CD4-positive, alpha-beta T cell (primary cell): ENCODE measurements at regions not wholly inside any gene's neighbourhood (a gene's known extent, or its start where the extent isn't known, plus 50 kb on each side); places are given as distances from the start of the nearest gene placed in this dataset.

Experiments used
- ATAC-seq: fragments of 200-7000 bp; cut with Tn5 transposase; one replicate; pipeline ENCODE4 v1.10.0; 2022; ENCODE audit warnings: mild to moderate bottlenecking; ENCODE audit not compliant: poor library complexity
- CTCF ChIA-PET: fragments of 350-600 bp; sonication (Branson Sonifier 250); formaldehyde crosslinking; loops from one replicate; lab custom pipeline; 2021; ENCODE audit warnings: antibody characterized with exemption, inconsistent platforms; lab: Charles Lee
- POLR2A ChIA-PET: fragments of 350-600 bp; sonication (Branson Sonifier 250); formaldehyde crosslinking; loops from one replicate; lab custom pipeline; 2021; ENCODE audit warnings: antibody characterized with exemption, inconsistent platforms; lab: Charles Lee
- DNase-seq, 14 experiments: peaks; one replicate each; pipeline ENCODE4 v3.0.0-alpha.2; 2013 to 2020; ENCODE audit warnings: mixed read lengths in 2 of 14
- H3K27ac ChIP-seq, 2 donors: one replicate each; pipeline versions ENCODE4 v1.5.1 to v1.7.0; 2013; ENCODE audit warnings: low read length in 2 of 2, low read depth in 1 of 2, mild to moderate bottlenecking in 1 of 2
- H3K27me3 ChIP-seq, 2 experiments: 1 replicate in 1 of 2; 2 replicates in 1 of 2; pipeline versions ENCODE4 v1.6.1 to v1.7.0; 2013; ENCODE audit warnings: low read length in 2 of 2, control low read depth in 1 of 2, mild to moderate bottlenecking in 1 of 2, moderate library complexity in 1 of 2; ENCODE audit not compliant: insufficient read depth in 2 of 2, control insufficient read depth in 1 of 2
- H3K36me3 ChIP-seq: one replicate; pipeline ENCODE4 v1.6.1; 2013; ENCODE audit warnings: low read length, control low read depth; ENCODE audit not compliant: insufficient read depth
- H3K4me1 ChIP-seq: one replicate; pipeline ENCODE4 v1.6.1; 2013; ENCODE audit warnings: low read length, control low read depth; ENCODE audit not compliant: insufficient read depth
- H3K4me3 ChIP-seq: one replicate; pipeline ENCODE4 v1.5.1; 2013; ENCODE audit warnings: mild to moderate bottlenecking, low read length, moderate library complexity
- H3K9me3 ChIP-seq, 2 experiments: 1 replicate in 1 of 2; 2 replicates in 1 of 2; pipeline versions ENCODE4 v1.6.1 to v1.7.0; 2013; ENCODE audit warnings: low read length in 2 of 2, mild to moderate bottlenecking in 2 of 2, control low read depth in 1 of 2, moderate library complexity in 1 of 2; ENCODE audit not compliant: control insufficient read depth in 1 of 2, insufficient read depth in 1 of 2
- H3K27ac Mint-ChIP-seq: one replicate; pipeline ENCODE4 v1.8.0; 2020; ENCODE audit warnings: mixed read lengths
- H3K27me3 Mint-ChIP-seq: one replicate; pipeline ENCODE4 v1.8.0; 2021; ENCODE audit warnings: mixed read lengths
- H3K36me3 Mint-ChIP-seq: one replicate; pipeline ENCODE4 v1.8.0; 2021; ENCODE audit warnings: low read depth, mixed read lengths
- H3K4me1 Mint-ChIP-seq: one replicate; pipeline ENCODE4 v1.8.0; 2021; ENCODE audit warnings: low read depth, mixed read lengths
- H3K4me3 Mint-ChIP-seq: one replicate; pipeline ENCODE4 v1.8.0; 2020; ENCODE audit warnings: mild to moderate bottlenecking, mixed read lengths
- H3K9me3 Mint-ChIP-seq: one replicate; pipeline ENCODE4 v1.8.0; 2020; ENCODE audit warnings: mixed read lengths
- intact Hi-C, 2 experiments: fragments of 100-400 bp; cut with DNase I in 1 of 2; cut with micrococcal nuclease in 1 of 2; formaldehyde crosslinking; loops; one replicate each; pipeline versions ENCODE4 v1.15.1 to v1.9.0; 2023 to 2025; cut with DNase I, micrococcal nuclease
- TF ChIP-seq, protein P1 (sequence below): fragments of 200-600 bp; IDR thresholded peaks from one replicate; pipeline ENCODE4 v1.8.0; 2022; ENCODE audit warnings: antibody characterized with exemption, mild to moderate bottlenecking

DNA sequence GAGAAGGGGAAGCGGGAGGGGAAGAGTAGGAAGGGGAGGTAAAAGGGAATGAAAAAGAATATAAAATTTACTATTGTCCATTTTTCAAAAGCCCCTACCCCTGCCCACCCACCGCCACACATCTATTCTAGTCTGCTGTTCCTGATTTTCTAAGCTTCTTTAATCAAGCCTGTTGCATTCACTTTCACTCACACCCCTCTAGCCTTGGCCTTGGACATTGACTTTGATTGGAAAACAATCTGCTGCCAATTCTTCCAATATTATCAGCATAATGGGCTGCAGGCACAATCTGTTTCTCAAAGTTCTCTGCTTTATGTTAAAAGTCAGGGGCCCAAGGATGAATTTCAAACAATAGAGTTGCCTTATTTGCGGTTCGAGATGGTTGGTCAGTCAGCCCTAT lies 281.2 kb downstream of the SETD4 start:
- Mint-ChIP-seq H3K9me3 (no peaks in the 10 kb centered on the region), H3K36me3 (no peaks in the 10 kb centered on the region), H3K27ac (no peak overlapping the region), H3K4me3 (no peak overlapping the region), H3K4me1 (no peaks in the 10 kb centered on the region), H3K27me3 (peaks cover 23% of the 10 kb centered on the region)
- ChIA-PET CTCF (no interaction called here), POLR2A (no interaction called here)
- no peak for DNase-seq
- TF ChIP-seq, protein P1, sequence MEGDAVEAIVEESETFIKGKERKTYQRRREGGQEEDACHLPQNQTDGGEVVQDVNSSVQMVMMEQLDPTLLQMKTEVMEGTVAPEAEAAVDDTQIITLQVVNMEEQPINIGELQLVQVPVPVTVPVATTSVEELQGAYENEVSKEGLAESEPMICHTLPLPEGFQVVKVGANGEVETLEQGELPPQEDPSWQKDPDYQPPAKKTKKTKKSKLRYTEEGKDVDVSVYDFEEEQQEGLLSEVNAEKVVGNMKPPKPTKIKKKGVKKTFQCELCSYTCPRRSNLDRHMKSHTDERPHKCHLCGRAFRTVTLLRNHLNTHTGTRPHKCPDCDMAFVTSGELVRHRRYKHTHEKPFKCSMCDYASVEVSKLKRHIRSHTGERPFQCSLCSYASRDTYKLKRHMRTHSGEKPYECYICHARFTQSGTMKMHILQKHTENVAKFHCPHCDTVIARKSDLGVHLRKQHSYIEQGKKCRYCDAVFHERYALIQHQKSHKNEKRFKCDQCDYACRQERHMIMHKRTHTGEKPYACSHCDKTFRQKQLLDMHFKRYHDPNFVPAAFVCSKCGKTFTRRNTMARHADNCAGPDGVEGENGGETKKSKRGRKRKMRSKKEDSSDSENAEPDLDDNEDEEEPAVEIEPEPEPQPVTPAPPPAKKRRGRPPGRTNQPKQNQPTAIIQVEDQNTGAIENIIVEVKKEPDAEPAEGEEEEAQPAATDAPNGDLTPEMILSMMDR: no peak
- H3K36me3 ChIP-seq: no peaks in the 10 kb centered on the region
- no peak for ATAC-seq
- no peaks in the 10 kb centered on the region for H3K4me1 ChIP-seq
- no peak overlapping the region for H3K27ac ChIP-seq
- H3K9me3 ChIP-seq: no peaks in the 10 kb centered on the region
- H3K4me3 ChIP-seq: no peak overlapping the region
- intact Hi-C loops: no loop called here
- peaks cover 0 to 2% of the 10 kb centered on the region in 2 experiments for H3K27me3 ChIP-seq

DNA sequence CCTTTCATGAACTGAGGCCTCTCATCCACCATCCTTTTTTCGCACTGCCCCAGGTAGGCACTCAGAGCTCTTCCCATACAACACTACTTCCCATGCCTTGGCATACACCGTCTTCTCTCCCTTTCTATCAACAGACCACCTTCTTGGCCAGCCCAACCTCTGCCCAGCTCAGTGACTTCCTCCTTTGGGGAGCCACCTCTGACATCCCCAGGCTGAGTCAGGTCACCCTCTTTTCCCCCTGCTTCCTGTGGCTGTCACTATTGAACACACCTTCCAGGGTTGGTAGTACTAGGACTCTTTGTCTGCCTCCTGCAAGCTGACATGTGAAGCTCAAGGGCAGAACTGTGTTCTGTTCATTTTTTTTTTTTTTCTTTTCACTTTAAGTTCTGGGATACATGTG lies 283.2 kb downstream of the SETD4 start:
- H3K4me1 ChIP-seq: no peaks in the 10 kb centered on the region
- Mint-ChIP-seq H3K36me3 (no peaks in the 10 kb centered on the region), H3K4me1 (no peaks in the 10 kb centered on the region), H3K27me3 (peaks cover 23% of the 10 kb centered on the region), H3K27ac (no peak overlapping the region), H3K9me3 (no peaks in the 10 kb centered on the region), H3K4me3 (no peak overlapping the region)
- ChIA-PET POLR2A (no interaction called here), CTCF (no interaction called here)
- no peak for DNase-seq
- ATAC-seq: no peak
- no peak overlapping the region for H3K4me3 ChIP-seq
- H3K27ac ChIP-seq: no peak overlapping the region
- H3K27me3 ChIP-seq: peaks cover 0 to 2% of the 10 kb centered on the region in 2 experiments
- H3K36me3 ChIP-seq: no peaks in the 10 kb centered on the region
- H3K9me3 ChIP-seq: no peaks in the 10 kb centered on the region
- intact Hi-C loops: no loop called here
- TF ChIP-seq, protein P1: no peak

DNA sequence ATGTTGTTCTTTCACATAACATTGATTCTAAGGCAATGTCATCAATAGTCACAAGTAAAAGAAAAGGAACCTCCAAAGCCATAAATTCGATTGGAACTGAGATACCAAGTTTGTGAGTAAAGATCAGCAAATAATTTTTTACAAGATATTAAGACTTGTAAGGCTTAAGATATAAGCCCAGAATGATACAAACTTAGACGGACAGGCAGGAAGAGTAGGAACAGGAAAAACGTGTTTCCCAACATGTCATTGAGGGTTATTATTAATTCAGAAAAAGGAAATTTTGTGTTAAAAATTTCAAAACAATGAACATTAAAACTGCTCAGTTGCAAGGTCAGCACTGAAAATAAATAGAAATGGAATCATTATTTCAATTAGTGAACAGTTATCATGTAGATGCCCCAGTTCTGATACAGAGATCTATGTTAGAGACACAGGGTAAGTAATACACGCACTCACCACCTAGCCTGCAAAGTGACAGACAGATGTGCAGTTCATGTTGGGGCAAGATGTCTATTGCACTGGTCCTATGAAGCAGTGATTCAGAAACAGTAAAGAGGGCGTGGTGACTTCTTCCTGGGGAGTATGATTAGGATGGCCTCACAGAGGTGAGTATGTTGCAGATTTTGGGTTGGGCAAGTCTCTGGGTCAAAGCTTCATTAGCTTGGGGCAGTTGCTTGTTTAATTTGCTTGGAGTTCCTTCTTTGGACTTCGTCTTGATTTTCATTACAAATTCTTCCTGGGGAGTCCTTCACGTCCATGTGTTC lies 284.4 kb downstream of the SETD4 start:
- ChIA-PET POLR2A (interaction anchor here (0.5 kb wide), 1 partner anchor 12 kb away, joined by 3 read pairs; no protein-coding TSS in a partner anchor), CTCF (no interaction called here)
- no peak for ATAC-seq
- TF ChIP-seq, protein P1: no peak
- peaks cover 29% of the 10 kb centered on the region for H3K27me3 Mint-ChIP-seq
- Histone ChIP-seq H3K36me3 (no peaks in the 10 kb centered on the region), H3K4me1 (no peaks in the 10 kb centered on the region), H3K27ac (no peak overlapping the region), H3K27me3 (no peaks in the 10 kb centered on the region), H3K4me3 (no peak overlapping the region), H3K9me3 (no peaks in the 10 kb centered on the region)
- H3K4me3 Mint-ChIP-seq: no peak overlapping the region
- H3K9me3 Mint-ChIP-seq: no peaks in the 10 kb centered on the region
- no peaks in the 10 kb centered on the region for H3K36me3 Mint-ChIP-seq
- DNase-seq: no peak
- intact Hi-C loops: no loop called here
- H3K27ac Mint-ChIP-seq: no peak overlapping the region
- no peaks in the 10 kb centered on the region for H3K4me1 Mint-ChIP-seq
